Thoracic aorta (tissue), 2 donors: ENCODE measurements at regions not wholly inside any gene's neighbourhood (a gene's known extent, or its start where the extent isn't known, plus 50 kb on each side); places are given as distances from the start of the nearest gene placed in this dataset.
"Not testable (repeated sequence)": the region's sequence is repeated elsewhere in the genome, so short reads cannot be mapped to it uniquely, and the experiment has no call there.

Experiments
- ATAC-seq: fragments of 150-250 bp; one replicate; pipeline ENCODE4 v1.8.0; 2017; ENCODE audit warnings: low read depth; ENCODE audit not compliant: insufficient number of reproducible peaks, low FRiP score
- DNase-seq: peaks from one replicate; pipeline ENCODE4 v3.0.0-alpha.2; 2020; ENCODE audit warnings: low spot score
- H3K27ac ChIP-seq, 2 donors: fragments of 200-600 bp; sonication (generic); 1 replicate in 1 of 2; 2 replicates in 1 of 2; pipeline ENCODE4 v1.5.1; 2016; ENCODE audit warnings: mild to moderate bottlenecking in 2 of 2, moderate library complexity in 2 of 2
- H3K27me3 ChIP-seq: fragments of 200-600 bp; sonication (generic); replicated peaks from 2 replicates; pipeline ENCODE4 v1.6.0; 2016; ENCODE audit warnings: mild to moderate bottlenecking; ENCODE audit not compliant: insufficient read depth
- H3K36me3 ChIP-seq: fragments of 200-600 bp; sonication (generic); one replicate; pipeline ENCODE4 v1.5.1; 2016
- H3K4me1 ChIP-seq, 2 donors: fragments of 200-600 bp; sonication (generic); 1 replicate in 1 of 2; 2 replicates in 1 of 2; pipeline versions ENCODE4 v1.5.1 to v1.6.0; 2016; ENCODE audit warnings: low read depth in 2 of 2, mild to moderate bottlenecking in 1 of 2; ENCODE audit not compliant: control insufficient read depth in 1 of 2
- H3K4me3 ChIP-seq: fragments of 200-600 bp; sonication (generic); 2 replicates; pipeline ENCODE4 v1.5.1; 2016; ENCODE audit warnings: mild to moderate bottlenecking
- H3K9me3 ChIP-seq: fragments of 200-600 bp; sonication (generic); 2 replicates; pipeline ENCODE4 v1.5.1; 2016
- TF ChIP-seq, protein P1 (sequence below): fragments of 200-600 bp; sonication (generic); IDR thresholded peaks from one replicate; pipeline ENCODE4 v1.5.1; 2019; ENCODE audit warnings: antibody characterized with exemption

DNA sequence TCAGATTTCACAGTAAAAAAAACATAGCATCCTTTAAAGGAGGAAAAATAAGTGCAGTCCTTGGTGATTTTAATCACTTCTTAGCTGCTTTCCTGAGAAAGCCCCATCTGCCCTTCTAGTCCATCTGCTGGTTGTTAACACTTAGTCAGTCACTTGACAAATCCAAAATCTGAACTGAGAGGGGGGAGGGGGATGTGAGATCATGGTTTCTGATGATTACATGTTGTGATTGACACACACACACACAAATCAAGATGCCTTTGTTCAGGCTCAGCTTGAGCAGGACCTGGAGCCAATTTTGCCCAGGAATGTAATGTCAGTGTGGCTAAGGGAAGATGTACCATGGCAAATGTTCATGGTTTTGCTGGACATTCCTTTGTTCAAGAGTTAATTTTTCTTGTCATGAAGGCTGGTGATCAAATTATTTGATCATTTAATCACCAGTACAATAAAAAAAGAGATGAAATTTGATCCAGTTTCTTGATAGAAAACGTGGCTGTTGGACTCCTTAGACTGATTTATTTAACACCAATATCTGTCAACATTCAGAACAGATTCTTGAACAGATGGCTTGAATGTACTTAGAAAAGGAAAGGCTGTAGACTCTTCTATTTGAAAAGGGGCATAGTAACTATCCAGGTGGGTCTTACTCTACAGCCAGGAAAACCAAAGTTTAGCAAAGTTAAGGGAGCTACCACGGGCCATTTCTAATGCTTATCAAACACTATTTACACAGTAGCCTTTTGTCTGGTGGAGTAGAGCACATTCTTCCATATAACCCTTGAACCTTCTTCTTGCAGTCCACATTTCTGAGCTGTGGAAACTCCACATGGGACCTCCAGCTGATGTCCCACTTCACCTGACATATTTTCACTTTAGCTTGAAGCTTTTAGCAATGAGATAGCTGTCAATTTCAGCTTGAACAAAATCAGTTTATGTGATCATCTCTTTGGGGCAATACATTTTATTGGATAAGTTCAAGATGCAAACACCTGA, 408.7 kb downstream of the PIK3C3 start:
- Histone ChIP-seq H3K4me1 (no peaks in the 10 kb centered on the region), H3K9me3 (no peaks in the 10 kb centered on the region), H3K36me3 (no peaks in the 10 kb centered on the region), H3K27me3 (no peaks in the 10 kb centered on the region), H3K27ac (no peak overlapping the region), H3K4me3 (no peak overlapping the region)
- TF ChIP-seq, protein P1, sequence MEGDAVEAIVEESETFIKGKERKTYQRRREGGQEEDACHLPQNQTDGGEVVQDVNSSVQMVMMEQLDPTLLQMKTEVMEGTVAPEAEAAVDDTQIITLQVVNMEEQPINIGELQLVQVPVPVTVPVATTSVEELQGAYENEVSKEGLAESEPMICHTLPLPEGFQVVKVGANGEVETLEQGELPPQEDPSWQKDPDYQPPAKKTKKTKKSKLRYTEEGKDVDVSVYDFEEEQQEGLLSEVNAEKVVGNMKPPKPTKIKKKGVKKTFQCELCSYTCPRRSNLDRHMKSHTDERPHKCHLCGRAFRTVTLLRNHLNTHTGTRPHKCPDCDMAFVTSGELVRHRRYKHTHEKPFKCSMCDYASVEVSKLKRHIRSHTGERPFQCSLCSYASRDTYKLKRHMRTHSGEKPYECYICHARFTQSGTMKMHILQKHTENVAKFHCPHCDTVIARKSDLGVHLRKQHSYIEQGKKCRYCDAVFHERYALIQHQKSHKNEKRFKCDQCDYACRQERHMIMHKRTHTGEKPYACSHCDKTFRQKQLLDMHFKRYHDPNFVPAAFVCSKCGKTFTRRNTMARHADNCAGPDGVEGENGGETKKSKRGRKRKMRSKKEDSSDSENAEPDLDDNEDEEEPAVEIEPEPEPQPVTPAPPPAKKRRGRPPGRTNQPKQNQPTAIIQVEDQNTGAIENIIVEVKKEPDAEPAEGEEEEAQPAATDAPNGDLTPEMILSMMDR: no peak
- DNase-seq (no peak), ATAC-seq (no peak)

DNA sequence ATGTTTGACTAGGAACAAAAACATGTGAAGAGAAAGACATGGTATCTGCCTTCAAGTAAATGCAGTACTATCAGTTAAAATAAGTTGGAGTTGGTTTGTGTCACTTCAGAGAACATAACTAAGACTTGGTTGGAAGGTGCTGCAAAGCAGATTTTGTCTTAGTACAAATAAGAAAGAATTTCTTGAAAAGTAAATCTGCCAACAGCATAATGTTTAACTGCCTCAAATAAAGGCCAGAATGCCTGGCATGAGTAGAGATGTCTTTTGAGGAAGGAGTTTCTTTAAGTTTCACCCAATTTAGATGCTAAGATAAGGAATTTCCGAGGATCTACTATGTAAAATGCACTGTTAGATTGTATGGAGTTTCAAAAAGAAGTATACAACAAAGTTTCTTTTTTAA, 409.7 kb downstream of the PIK3C3 start:
- DNase-seq (no peak), ATAC-seq (no peak)
- Histone ChIP-seq H3K27me3 (no peaks in the 10 kb centered on the region), H3K4me1 (no peaks in the 10 kb centered on the region), H3K9me3 (no peaks in the 10 kb centered on the region), H3K4me3 (no peak overlapping the region), H3K36me3 (no peaks in the 10 kb centered on the region), H3K27ac (no peak overlapping the region)
- TF ChIP-seq, protein P1: no peak

DNA sequence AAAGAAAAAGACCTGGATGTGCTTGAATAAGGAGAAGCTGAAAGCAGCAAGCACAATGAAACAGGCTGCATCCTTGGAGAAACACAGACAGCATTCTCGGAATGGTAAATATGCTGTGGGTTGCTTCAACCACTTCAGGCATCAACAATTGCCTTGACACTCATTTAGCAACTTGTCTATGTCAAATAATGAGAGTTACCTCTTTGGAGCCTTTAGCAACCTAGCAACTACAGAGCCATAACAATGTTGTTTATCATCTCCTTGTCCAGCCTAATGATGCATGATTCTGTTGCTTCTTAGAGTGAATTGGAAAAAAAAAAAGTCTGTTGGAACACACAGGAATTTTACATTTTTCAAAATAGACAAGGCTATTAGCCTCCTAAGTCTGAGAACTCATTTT, 410.6 kb downstream of the PIK3C3 start:
- ATAC-seq (no peak), DNase-seq (no peak)
- Histone ChIP-seq H3K4me3 (no peak overlapping the region), H3K36me3 (no peaks in the 10 kb centered on the region), H3K27ac (no peak overlapping the region), H3K27me3 (no peaks in the 10 kb centered on the region), H3K4me1 (no peaks in the 10 kb centered on the region), H3K9me3 (no peaks in the 10 kb centered on the region)
- TF ChIP-seq, protein P1: no peak

- Histone ChIP-seq H3K27me3 (no peaks in the 10 kb centered on the region), H3K4me1 (no peaks in the 10 kb centered on the region), H3K4me3 (no peak overlapping the region), H3K36me3 (no peaks in the 10 kb centered on the region), H3K27ac (no peak overlapping the region), H3K9me3 (no peaks in the 10 kb centered on the region)
- ATAC-seq (no peak), DNase-seq (no peak)
- TF ChIP-seq, protein P1: no peak
Measured at GRCh38 chr18:42373584-42373983, 418.6 kb downstream of the PIK3C3 start.

- H3K4me1 ChIP-seq: no peaks in the 10 kb centered on the region
- ATAC-seq: no peak
Measured at GRCh38 chr18:42374961-42375360, 419.9 kb downstream of the PIK3C3 start.

DNA sequence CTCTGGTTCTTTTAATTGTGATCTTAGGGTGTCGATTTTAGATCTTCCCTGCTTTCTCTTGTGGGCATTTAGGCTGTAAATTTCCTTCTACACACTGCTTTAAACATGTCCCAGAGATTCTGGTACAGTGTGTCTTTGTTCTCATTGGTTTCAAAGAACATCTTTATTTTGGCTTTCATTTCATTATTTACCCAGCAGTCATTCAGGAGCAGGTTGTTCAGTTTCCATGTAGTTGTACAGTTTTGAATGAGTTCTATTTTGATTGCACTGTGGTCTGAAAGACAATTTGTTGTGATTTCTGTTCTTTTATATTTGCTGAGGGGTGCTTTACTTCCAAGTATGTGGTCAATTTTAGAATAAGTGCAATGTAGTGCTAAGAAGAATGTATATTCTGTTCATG, 423.8 kb downstream of the PIK3C3 start:
- H3K9me3 ChIP-seq, H3K27me3 ChIP-seq, H3K4me3 ChIP-seq, ATAC-seq, H3K4me1 ChIP-seq, H3K36me3 ChIP-seq, H3K27ac ChIP-seq, DNase-seq: not testable (repeated sequence)

More at GRCh38 chr18:42374961-42375360, 419.9 kb downstream of the PIK3C3 start:
- no peaks in the 10 kb centered on the region for H3K27me3 ChIP-seq
- H3K9me3 ChIP-seq: no peaks in the 10 kb centered on the region
- H3K27ac ChIP-seq: no peak overlapping the region
- DNase-seq: no peak
- no peaks in the 10 kb centered on the region for H3K36me3 ChIP-seq
- no peak overlapping the region for H3K4me3 ChIP-seq
- TF ChIP-seq, protein P1: no peak

- H3K4me1 ChIP-seq, H3K27ac ChIP-seq, H3K36me3 ChIP-seq, DNase-seq, H3K4me3 ChIP-seq, ATAC-seq, H3K27me3 ChIP-seq, H3K9me3 ChIP-seq: not testable (repeated sequence)
Measured at GRCh38 chr18:42381236-42381635, 426.2 kb downstream of the PIK3C3 start.
